LNCaP clone FGC (cell line): ENCODE measurements at regions not wholly inside any gene's neighbourhood (a gene's known extent, or its start where the extent isn't known, plus 50 kb on each side); places are given as distances from the start of the nearest gene placed in this dataset.

Source experiments
- DNase-seq: peaks from one replicate; pipeline ENCODE4 v3.0.0-alpha.2; 2011; ENCODE audit warnings: low read depth
- H3K4me3 ChIP-seq: 2 replicates; pipeline ENCODE4 v1.5.1; 2011; ENCODE audit warnings: mild to moderate bottlenecking, low read depth, low read length, control low read depth
- TF ChIP-seq, protein P1 (sequence below): IDR thresholded peaks from 2 replicates; pipeline ENCODE4 v1.5.1; 2012; ENCODE audit warnings: mild to moderate bottlenecking; ENCODE audit not compliant: control insufficient read depth, insufficient read depth; ENCODE audit errors: extremely low read depth

DNA sequence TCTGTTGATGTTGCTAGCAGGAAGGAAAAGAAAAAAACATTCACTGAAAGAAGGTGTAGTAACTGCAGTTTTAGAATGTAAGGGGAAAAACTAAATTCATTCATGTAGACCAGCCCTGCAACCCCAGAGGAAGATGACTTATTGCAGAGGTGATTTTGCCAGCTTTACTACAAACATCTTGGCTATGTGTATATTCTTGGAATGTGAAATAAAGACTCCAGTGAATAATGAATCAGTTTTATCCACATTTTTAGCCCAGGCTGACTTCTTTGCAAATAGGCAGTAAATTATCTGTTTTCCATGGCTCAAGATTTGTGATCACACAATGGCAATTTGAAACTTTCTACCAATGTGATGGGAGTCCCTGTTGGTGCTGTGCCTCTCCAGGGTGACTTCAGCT lies 206.1 kb upstream of the SETBP1 start:
- no peak for DNase-seq
- TF ChIP-seq, protein P1, sequence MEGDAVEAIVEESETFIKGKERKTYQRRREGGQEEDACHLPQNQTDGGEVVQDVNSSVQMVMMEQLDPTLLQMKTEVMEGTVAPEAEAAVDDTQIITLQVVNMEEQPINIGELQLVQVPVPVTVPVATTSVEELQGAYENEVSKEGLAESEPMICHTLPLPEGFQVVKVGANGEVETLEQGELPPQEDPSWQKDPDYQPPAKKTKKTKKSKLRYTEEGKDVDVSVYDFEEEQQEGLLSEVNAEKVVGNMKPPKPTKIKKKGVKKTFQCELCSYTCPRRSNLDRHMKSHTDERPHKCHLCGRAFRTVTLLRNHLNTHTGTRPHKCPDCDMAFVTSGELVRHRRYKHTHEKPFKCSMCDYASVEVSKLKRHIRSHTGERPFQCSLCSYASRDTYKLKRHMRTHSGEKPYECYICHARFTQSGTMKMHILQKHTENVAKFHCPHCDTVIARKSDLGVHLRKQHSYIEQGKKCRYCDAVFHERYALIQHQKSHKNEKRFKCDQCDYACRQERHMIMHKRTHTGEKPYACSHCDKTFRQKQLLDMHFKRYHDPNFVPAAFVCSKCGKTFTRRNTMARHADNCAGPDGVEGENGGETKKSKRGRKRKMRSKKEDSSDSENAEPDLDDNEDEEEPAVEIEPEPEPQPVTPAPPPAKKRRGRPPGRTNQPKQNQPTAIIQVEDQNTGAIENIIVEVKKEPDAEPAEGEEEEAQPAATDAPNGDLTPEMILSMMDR: no peak

DNA sequence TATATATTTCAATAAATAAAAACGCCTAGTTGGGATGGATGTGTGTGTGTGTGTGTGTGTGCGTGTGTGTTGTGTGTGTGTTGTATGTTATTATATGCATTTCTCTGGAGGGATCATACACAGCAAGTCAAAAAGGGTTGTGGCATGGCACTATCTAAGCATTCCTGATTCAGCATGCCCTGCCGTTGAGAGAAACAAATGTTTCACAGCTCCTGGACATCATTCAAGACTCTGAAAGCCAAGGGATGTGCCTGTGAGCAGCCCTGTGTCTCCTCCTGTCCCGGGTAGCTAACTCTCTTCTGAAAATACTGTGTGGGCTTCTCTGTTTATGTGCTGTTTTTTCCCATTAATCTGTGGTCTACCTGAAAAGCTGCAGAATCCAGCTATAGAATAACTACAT lies 197.9 kb upstream of the SETBP1 start:
- TF ChIP-seq, protein P1: no peak
- no peak for DNase-seq
- no peak overlapping the region for H3K4me3 ChIP-seq

More for the DNA sequence above, 206.1 kb upstream of the SETBP1 start:
- no peak overlapping the region for H3K4me3 ChIP-seq

DNA sequence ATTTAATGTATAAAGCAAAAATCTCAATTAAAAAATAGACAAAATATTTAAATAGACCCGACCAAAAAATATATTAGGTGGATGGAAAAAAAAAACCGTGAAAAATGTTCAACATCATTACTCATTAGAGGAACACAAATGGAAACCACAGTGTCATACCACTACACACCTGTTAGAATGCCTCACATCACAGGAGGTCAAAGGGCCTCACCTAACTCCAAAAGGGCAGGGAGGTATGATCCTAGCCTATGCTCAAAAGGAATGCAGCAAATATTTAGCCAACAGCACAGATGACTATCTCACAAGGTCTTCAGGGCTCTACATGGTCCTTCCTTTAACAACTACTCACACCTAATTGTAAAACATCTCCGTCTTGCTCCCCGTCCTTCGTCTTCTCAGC lies 185.5 kb upstream of the SETBP1 start:
- no peak for DNase-seq
- no peak overlapping the region for H3K4me3 ChIP-seq
- TF ChIP-seq, protein P1: no peak

DNA sequence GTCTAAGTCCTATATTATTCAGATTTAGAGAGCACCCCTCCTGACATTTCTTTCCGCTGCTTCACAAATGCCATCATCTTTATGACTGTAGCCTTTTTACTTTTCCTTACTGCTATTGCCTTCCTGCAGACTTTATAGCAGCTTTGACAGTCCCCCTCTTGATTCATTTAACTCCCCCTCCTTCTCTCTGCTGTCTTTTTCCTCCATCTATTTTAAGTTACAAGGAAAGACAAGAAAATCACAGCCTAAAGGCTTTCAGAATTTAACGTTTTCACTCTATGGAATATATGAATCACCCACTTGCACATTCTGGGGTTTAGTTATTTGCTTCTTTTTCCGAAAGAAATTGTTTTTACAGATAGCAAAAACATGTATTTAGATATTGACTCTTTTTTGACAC lies 183.4 kb upstream of the SETBP1 start:
- TF ChIP-seq, protein P1: no peak
- no peak overlapping the region for H3K4me3 ChIP-seq
- DNase-seq: no peak

DNA sequence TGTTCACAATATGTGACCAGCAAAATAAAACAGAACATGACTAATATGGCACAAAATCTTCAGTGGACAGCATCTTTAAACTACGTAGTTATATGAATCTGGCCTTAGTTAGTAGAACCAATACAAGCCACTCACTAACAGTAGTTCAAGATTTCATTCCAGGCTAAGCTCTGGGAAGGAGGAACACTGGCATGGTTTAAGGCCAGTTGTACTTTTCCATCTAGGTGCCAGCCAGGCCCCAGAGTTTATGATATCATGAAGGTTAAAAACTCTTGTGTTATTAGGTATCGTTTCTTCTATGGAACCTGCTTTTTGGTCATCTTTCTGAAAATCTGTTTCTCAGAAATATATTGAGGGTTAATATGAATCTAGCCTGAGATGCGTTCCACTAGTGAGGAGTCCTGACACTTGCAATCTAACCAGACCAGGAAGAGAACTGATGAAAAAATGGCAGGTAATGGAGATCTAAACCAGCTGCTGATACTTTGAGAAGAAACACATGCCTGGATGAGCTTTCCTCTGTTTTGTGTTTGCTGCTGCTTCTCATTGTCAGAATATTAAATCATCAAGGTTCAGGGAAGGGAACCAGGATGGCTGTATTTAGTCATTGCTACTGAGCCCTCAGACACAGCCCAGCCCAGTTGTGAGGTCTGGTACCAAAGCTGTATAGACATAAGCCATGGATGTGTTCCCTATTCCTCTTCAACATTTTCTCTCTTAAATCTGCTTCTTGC lies 182.8 kb upstream of the SETBP1 start:
- no peak overlapping the region for H3K4me3 ChIP-seq
- DNase-seq: no peak
- TF ChIP-seq, protein P1: no peak

DNA sequence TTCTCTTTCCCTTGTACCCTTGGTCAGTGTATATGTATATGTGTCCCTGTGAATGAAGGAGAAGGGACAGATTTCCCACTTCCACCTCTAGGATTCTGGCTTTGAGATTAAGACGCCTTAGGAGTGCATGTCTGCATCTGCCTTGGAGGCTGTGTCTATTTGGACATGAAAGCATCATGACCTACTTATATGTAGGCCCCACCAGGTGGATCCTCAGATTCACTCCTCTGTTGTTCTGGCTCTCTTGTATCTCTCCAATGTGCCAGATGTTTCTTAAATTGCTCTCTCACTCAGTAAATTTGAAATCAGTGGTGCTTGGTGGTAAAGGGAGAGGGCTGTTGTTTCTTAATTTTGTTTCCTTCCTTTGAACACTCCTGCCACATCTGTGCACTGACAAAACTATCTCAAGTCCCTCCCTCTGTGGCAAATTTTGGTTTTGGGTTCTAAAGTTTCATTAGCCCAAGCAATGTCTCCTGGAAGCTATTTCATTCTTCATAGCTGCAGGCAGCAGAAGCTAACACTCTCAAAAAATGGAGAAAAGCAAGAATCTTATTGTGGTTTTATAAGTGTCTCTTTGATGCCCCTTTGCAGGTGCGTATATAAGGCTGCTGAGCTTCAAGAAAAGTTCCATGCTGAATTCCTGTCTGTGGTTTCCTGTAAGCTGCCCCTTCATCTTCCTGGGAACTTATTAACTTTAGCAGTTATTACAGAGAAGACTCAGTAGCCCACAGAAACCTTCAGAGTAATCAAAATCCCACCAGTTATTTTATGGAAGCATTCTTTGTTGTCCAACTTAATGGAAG lies 179.7 kb upstream of the SETBP1 start:
- TF ChIP-seq, protein P1: no peak
- H3K4me3 ChIP-seq: no peak overlapping the region
- DNase-seq: no peak
